GM23338 (cell line): ENCODE measurements at regions not wholly inside any gene's neighbourhood (a gene's known extent, or its start where the extent isn't known, plus 50 kb on each side); places are given as distances from the start of the nearest gene placed in this dataset.

Experiments used
- ATAC-seq: fragments of 200-7000 bp; cut with Tn5 transposase; 3 replicates; pipeline ENCODE4 v1.9.1; 2020
- DNase-seq: peaks from one replicate; pipeline ENCODE4 v3.0.0-alpha.2; 2015; ENCODE audit warnings: low spot score
- H2AFZ ChIP-seq: fragments of 200-600 bp; sonication (generic); 2 replicates; pipeline ENCODE4 v1.8.0; 2016; ENCODE audit warnings: antibody characterized with exemption, mild to moderate bottlenecking, moderate library complexity
- H3F3A ChIP-seq: fragments of 200-600 bp; sonication (generic); replicated peaks from 2 replicates; pipeline ENCODE4 v1.8.0; 2017; ENCODE audit warnings: antibody characterized with exemption, mixed run types, low read depth
- H3K27ac ChIP-seq: fragments of 200-600 bp; sonication (generic); 2 replicates; pipeline ENCODE4 v1.6.1; 2016; ENCODE audit warnings: low read depth
- H3K27me3 ChIP-seq: fragments of 200-600 bp; sonication (generic); 2 replicates; pipeline ENCODE4 v1.8.0; 2016; ENCODE audit warnings: mild to moderate bottlenecking, mixed run types, moderate library complexity; ENCODE audit not compliant: insufficient read depth
- H3K36me3 ChIP-seq: fragments of 200-600 bp; sonication (generic); 2 replicates; pipeline ENCODE4 v1.8.0; 2016; ENCODE audit warnings: mild to moderate bottlenecking; ENCODE audit not compliant: insufficient read depth
- H3K4me1 ChIP-seq: fragments of 200-600 bp; sonication (generic); 2 replicates; pipeline ENCODE4 v1.8.0; 2016; ENCODE audit warnings: mild to moderate bottlenecking, moderate library complexity; ENCODE audit not compliant: insufficient read depth
- H3K4me2 ChIP-seq: fragments of 200-600 bp; sonication (generic); 2 replicates; pipeline ENCODE4 v1.7.1; 2017; ENCODE audit warnings: mixed run types
- H3K4me3 ChIP-seq: fragments of 200-600 bp; sonication (generic); 2 replicates; pipeline ENCODE4 v1.6.1; 2016; ENCODE audit warnings: mixed run types
- H3K79me2 ChIP-seq: fragments of 200-600 bp; sonication (generic); replicated peaks from 2 replicates; pipeline ENCODE4 v1.8.0; 2017; ENCODE audit warnings: mild to moderate bottlenecking; ENCODE audit not compliant: insufficient read depth
- H3K9me2 ChIP-seq: fragments of 200-600 bp; sonication (generic); 2 replicates; pipeline ENCODE4 v1.8.0; 2017; ENCODE audit not compliant: insufficient read depth
- H4K20me1 ChIP-seq: fragments of 200-600 bp; sonication (generic); replicated peaks from 2 replicates; pipeline ENCODE4 v1.8.0; 2017; ENCODE audit warnings: mild to moderate bottlenecking; ENCODE audit not compliant: insufficient read depth
- H3K27ac Mint-ChIP-seq: 2 replicates; pipeline ENCODE4 v1.8.0; 2020; ENCODE audit warnings: inconsistent platforms, mild to moderate bottlenecking, moderate library complexity, mixed read lengths
- H3K27me3 Mint-ChIP-seq: 3 replicates; pipeline ENCODE4 v1.8.0; 2022; ENCODE audit warnings: low read depth, mild to moderate bottlenecking, moderate library complexity, mixed read lengths, inconsistent platforms; ENCODE audit not compliant: insufficient read depth, poor library complexity
- H3K36me3 Mint-ChIP-seq: 3 replicates; pipeline ENCODE4 v1.8.0; 2021; ENCODE audit warnings: low read depth, mild to moderate bottlenecking, inconsistent platforms, moderate library complexity, mixed read lengths
- H3K4me1 Mint-ChIP-seq: 3 replicates; pipeline ENCODE4 v1.8.0; 2020; ENCODE audit warnings: mild to moderate bottlenecking, inconsistent platforms, mixed read lengths
- H3K4me3 Mint-ChIP-seq: 3 replicates; pipeline ENCODE4 v1.8.0; 2021; ENCODE audit warnings: moderate library complexity, mild to moderate bottlenecking, inconsistent platforms, mixed read lengths
- H3K9me3 Mint-ChIP-seq: 3 replicates; pipeline ENCODE4 v1.8.0; 2020; ENCODE audit warnings: moderate library complexity, mild to moderate bottlenecking, inconsistent platforms, mixed read lengths
- CREB1 ChIP-seq: fragments of 250-450 bp; sonication (Bioruptor Pico); IDR thresholded peaks from 2 replicates; pipeline ENCODE4 v1.5.0; 2020; ENCODE audit warnings: low read depth, mild to moderate bottlenecking, moderate library complexity
- CTCF ChIP-seq, 2 experiments: fragments of 200-600 bp in 1 of 2; sonication (generic) in 1 of 2; conservative IDR thresholded peaks; 2 replicates each; pipeline versions ENCODE4 v1.5.1 to v1.6.1; 2016 to 2017; ENCODE audit warnings: antibody characterized with exemption in 2 of 2, low read depth in 2 of 2, mild to moderate bottlenecking in 2 of 2, moderate library complexity in 1 of 2
- EZH2 ChIP-seq: fragments of 200-600 bp; sonication (generic); IDR thresholded peaks from one replicate; pipeline ENCODE4 v1.8.0; 2017; ENCODE audit warnings: antibody characterized with exemption, mild to moderate bottlenecking, low read depth; ENCODE audit not compliant: unreplicated experiment
- EZH2phosphoT487 ChIP-seq: fragments of 200-600 bp; sonication (generic); IDR thresholded peaks from one replicate; pipeline ENCODE4 v1.8.1; 2018; ENCODE audit warnings: antibody characterized with exemption; ENCODE audit not compliant: unreplicated experiment
- JUNB ChIP-seq: IDR thresholded peaks from one replicate; pipeline ENCODE4 v1.6.1; 2016; ENCODE audit warnings: antibody characterized with exemption; ENCODE audit not compliant: unreplicated experiment
- NANOG ChIP-seq: IDR thresholded peaks from 2 replicates; pipeline ENCODE4 v1.6.1; 2016; ENCODE audit warnings: antibody characterized with exemption, borderline replicate concordance
- POLR2AphosphoS5 ChIP-seq: IDR thresholded peaks from 2 replicates; pipeline ENCODE4 v1.6.1; 2016; ENCODE audit warnings: antibody characterized with exemption, low read depth
- REST ChIP-seq: IDR thresholded peaks from one replicate; pipeline ENCODE4 v1.6.1; 2018; ENCODE audit warnings: antibody characterized with exemption; ENCODE audit not compliant: unreplicated experiment
- STAT1 ChIP-seq: IDR thresholded peaks from one replicate; pipeline ENCODE4 v1.6.1; 2016; ENCODE audit warnings: antibody characterized with exemption; ENCODE audit not compliant: unreplicated experiment
- ZNF114 ChIP-seq: fragments of 250-450 bp; sonication (Bioruptor Pico); IDR thresholded peaks from 2 replicates; pipeline ENCODE4 v1.5.0; 2020; ENCODE audit warnings: mild to moderate bottlenecking, moderate library complexity
- ZNF331 ChIP-seq: fragments of 250-450 bp; sonication (Bioruptor Pico); IDR thresholded peaks from 2 replicates; pipeline ENCODE4 v1.5.0; 2020; ENCODE audit warnings: low read depth, mild to moderate bottlenecking, moderate library complexity
- TF ChIP-seq, protein P1 (sequence below): IDR thresholded peaks from 2 replicates; pipeline ENCODE4 v1.6.1; 2016; ENCODE audit warnings: antibody characterized with exemption
- TF ChIP-seq, protein P2 (sequence below): fragments of 250-450 bp; sonication (Bioruptor Pico); IDR thresholded peaks from 2 replicates; pipeline ENCODE4 v1.5.0; 2020; ENCODE audit warnings: mild to moderate bottlenecking, moderate library complexity

DNA sequence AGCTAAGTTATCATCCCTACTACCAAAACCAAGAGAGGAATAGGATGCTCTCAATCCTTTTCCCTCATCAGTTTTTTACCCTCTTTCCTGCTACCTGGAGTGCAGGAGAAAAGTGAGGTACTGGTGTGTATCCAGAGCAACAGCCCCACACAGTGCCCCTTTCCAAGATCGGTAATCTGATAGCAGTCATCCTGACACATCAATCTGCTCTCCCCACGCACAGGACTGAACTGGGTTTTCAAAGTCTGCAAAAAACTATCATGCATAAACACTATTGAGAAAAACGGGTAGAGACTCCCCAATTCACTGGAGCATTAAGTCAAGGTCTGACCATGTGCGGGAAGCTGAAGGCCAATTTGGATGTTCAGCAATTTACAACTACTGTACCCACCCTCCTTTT is 284.8 kb downstream of the RBM26 start (continued):
- TF ChIP-seq JUNB (no peak), CREB1 (no peak), POLR2AphosphoS5 (no peak), STAT1 (no peak), NANOG (no peak)

DNA sequence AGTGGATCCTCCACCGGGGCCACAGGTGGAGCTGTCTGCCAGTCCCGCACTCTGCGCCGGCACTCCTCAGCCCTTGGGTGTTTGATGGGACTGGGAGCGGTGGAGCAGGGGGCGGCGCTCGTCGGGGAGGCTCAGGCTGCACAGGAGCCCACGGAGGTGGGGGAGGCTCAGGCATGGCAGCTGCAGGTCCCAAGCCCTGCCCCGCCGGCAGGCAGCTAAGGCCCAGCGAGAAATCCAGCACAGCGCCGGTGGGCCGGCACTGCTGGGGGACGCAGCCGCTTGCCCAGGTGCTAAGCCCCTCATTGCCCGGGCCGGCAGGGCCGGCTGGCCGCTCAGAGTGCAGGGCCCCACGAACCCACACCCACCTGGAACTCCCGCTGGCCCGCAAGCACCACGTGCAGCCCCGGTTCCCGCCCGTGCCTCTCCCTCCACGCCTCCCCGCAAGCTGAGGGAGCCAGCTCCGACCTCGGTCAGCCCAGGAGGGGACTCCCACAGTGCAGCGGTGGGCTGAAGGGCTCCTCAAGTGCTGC is 286.4 kb downstream of the RBM26 start:
- TF ChIP-seq JUNB: no peak
- TF ChIP-seq EZH2phosphoT487: no peak
- TF ChIP-seq REST: no peak
- TF ChIP-seq ZNF114: no peak
- TF ChIP-seq, protein P1, sequence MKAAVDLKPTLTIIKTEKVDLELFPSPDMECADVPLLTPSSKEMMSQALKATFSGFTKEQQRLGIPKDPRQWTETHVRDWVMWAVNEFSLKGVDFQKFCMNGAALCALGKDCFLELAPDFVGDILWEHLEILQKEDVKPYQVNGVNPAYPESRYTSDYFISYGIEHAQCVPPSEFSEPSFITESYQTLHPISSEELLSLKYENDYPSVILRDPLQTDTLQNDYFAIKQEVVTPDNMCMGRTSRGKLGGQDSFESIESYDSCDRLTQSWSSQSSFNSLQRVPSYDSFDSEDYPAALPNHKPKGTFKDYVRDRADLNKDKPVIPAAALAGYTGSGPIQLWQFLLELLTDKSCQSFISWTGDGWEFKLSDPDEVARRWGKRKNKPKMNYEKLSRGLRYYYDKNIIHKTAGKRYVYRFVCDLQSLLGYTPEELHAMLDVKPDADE: no peak
- TF ChIP-seq NANOG: no peak
- TF ChIP-seq CREB1: no peak
- no peak for TF ChIP-seq ZNF331 (CRISPR knock-in tag)
- TF ChIP-seq, protein P2, sequence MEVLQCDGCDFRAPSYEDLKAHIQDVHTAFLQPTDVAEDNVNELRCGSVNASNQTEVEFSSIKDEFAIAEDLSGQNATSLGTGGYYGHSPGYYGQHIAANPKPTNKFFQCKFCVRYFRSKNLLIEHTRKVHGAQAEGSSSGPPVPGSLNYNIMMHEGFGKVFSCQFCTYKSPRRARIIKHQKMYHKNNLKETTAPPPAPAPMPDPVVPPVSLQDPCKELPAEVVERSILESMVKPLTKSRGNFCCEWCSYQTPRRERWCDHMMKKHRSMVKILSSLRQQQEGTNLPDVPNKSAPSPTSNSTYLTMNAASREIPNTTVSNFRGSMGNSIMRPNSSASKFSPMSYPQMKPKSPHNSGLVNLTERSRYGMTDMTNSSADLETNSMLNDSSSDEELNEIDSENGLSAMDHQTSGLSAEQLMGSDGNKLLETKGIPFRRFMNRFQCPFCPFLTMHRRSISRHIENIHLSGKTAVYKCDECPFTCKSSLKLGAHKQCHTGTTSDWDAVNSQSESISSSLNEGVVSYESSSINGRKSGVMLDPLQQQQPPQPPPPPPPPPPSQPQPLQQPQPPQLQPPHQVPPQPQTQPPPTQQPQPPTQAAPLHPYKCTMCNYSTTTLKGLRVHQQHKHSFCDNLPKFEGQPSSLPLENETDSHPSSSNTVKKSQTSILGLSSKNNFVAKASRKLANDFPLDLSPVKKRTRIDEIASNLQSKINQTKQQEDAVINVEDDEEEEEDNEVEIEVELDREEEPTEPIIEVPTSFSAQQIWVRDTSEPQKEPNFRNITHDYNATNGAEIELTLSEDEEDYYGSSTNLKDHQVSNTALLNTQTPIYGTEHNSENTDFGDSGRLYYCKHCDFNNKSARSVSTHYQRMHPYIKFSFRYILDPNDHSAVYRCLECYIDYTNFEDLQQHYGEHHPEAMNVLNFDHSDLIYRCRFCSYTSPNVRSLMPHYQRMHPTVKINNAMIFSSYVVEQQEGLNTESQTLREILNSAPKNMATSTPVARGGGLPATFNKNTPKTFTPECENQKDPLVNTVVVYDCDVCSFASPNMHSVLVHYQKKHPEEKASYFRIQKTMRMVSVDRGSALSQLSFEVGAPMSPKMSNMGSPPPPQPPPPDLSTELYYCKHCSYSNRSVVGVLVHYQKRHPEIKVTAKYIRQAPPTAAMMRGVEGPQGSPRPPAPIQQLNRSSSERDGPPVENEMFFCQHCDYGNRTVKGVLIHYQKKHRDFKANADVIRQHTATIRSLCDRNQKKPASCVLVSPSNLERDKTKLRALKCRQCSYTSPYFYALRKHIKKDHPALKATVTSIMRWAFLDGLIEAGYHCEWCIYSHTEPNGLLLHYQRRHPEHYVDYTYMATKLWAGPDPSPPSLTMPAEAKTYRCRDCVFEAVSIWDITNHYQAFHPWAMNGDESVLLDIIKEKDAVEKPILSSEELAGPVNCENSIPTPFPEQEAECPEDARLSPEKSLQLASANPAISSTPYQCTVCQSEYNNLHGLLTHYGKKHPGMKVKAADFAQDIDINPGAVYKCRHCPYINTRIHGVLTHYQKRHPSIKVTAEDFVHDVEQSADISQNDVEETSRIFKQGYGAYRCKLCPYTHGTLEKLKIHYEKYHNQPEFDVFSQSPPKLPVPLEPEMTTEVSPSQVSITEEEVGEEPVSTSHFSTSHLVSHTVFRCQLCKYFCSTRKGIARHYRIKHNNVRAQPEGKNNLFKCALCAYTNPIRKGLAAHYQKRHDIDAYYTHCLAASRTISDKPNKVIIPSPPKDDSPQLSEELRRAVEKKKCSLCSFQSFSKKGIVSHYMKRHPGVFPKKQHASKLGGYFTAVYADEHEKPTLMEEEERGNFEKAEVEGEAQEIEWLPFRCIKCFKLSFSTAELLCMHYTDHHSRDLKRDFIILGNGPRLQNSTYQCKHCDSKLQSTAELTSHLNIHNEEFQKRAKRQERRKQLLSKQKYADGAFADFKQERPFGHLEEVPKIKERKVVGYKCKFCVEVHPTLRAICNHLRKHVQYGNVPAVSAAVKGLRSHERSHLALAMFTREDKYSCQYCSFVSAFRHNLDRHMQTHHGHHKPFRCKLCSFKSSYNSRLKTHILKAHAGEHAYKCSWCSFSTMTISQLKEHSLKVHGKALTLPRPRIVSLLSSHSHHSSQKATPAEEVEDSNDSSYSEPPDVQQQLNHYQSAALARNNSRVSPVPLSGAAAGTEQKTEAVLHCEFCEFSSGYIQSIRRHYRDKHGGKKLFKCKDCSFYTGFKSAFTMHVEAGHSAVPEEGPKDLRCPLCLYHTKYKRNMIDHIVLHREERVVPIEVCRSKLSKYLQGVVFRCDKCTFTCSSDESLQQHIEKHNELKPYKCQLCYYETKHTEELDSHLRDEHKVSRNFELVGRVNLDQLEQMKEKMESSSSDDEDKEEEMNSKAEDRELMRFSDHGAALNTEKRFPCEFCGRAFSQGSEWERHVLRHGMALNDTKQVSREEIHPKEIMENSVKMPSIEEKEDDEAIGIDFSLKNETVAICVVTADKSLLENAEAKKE (CRISPR knock-in tag): no peak
- no peak for TF ChIP-seq CTCF (conservative IDR thresholded peaks at IDR 0.05; ENCODE audit: low read depth in 2 of 2)
- TF ChIP-seq POLR2AphosphoS5: no peak
- TF ChIP-seq EZH2: no peak
- Mint-ChIP-seq H3K9me3 (no peaks in the 10 kb centered on the region), H3K27me3 (no peaks in the 10 kb centered on the region), H3K27ac (no peak overlapping the region), H3K4me1 (no peaks in the 10 kb centered on the region; the same call in 2 of the 3 replicates), H3K4me3 (no peak overlapping the region), H3K36me3 (no peaks in the 10 kb centered on the region)
- Histone ChIP-seq H3K9me2 (no peaks in the 10 kb centered on the region), H3K4me3 (no peak overlapping the region), H3F3A (no peaks in the 10 kb centered on the region), H3K4me2 (no peak overlapping the region), H3K4me1 (no peaks in the 10 kb centered on the region), H3K27me3 (no peaks in the 10 kb centered on the region), H4K20me1 (no peaks in the 10 kb centered on the region), H2AFZ (no peak overlapping the region), H3K79me2 (no peaks in the 10 kb centered on the region), H3K27ac (no peak overlapping the region), H3K36me3 (no peaks in the 10 kb centered on the region)
- ATAC-seq: no peak
- no peak for DNase-seq
